GM23338 (cell line): ENCODE measurements at regions not wholly inside any gene's neighbourhood (a gene's known extent, or its start where the extent isn't known, plus 50 kb on each side); places are given as distances from the start of the nearest gene placed in this dataset.

ENCODE experiments used
- ATAC-seq: fragments of 200-7000 bp; cut with Tn5 transposase; 3 replicates; pipeline ENCODE4 v1.9.1; 2020
- DNase-seq: peaks from one replicate; pipeline ENCODE4 v3.0.0-alpha.2; 2015; ENCODE audit warnings: low spot score
- H2AFZ ChIP-seq: fragments of 200-600 bp; sonication (generic); 2 replicates; pipeline ENCODE4 v1.8.0; 2016; ENCODE audit warnings: antibody characterized with exemption, mild to moderate bottlenecking, moderate library complexity
- H3F3A ChIP-seq: fragments of 200-600 bp; sonication (generic); replicated peaks from 2 replicates; pipeline ENCODE4 v1.8.0; 2017; ENCODE audit warnings: antibody characterized with exemption, mixed run types, low read depth
- H3K27ac ChIP-seq: fragments of 200-600 bp; sonication (generic); 2 replicates; pipeline ENCODE4 v1.6.1; 2016; ENCODE audit warnings: low read depth
- H3K27me3 ChIP-seq: fragments of 200-600 bp; sonication (generic); 2 replicates; pipeline ENCODE4 v1.8.0; 2016; ENCODE audit warnings: mild to moderate bottlenecking, mixed run types, moderate library complexity; ENCODE audit not compliant: insufficient read depth
- H3K36me3 ChIP-seq: fragments of 200-600 bp; sonication (generic); 2 replicates; pipeline ENCODE4 v1.8.0; 2016; ENCODE audit warnings: mild to moderate bottlenecking; ENCODE audit not compliant: insufficient read depth
- H3K4me1 ChIP-seq: fragments of 200-600 bp; sonication (generic); 2 replicates; pipeline ENCODE4 v1.8.0; 2016; ENCODE audit warnings: mild to moderate bottlenecking, moderate library complexity; ENCODE audit not compliant: insufficient read depth
- H3K4me2 ChIP-seq: fragments of 200-600 bp; sonication (generic); 2 replicates; pipeline ENCODE4 v1.7.1; 2017; ENCODE audit warnings: mixed run types
- H3K4me3 ChIP-seq: fragments of 200-600 bp; sonication (generic); 2 replicates; pipeline ENCODE4 v1.6.1; 2016; ENCODE audit warnings: mixed run types
- H3K79me2 ChIP-seq: fragments of 200-600 bp; sonication (generic); replicated peaks from 2 replicates; pipeline ENCODE4 v1.8.0; 2017; ENCODE audit warnings: mild to moderate bottlenecking; ENCODE audit not compliant: insufficient read depth
- H3K9me2 ChIP-seq: fragments of 200-600 bp; sonication (generic); 2 replicates; pipeline ENCODE4 v1.8.0; 2017; ENCODE audit not compliant: insufficient read depth
- H4K20me1 ChIP-seq: fragments of 200-600 bp; sonication (generic); replicated peaks from 2 replicates; pipeline ENCODE4 v1.8.0; 2017; ENCODE audit warnings: mild to moderate bottlenecking; ENCODE audit not compliant: insufficient read depth
- H3K27ac Mint-ChIP-seq: 2 replicates; pipeline ENCODE4 v1.8.0; 2020; ENCODE audit warnings: inconsistent platforms, mild to moderate bottlenecking, moderate library complexity, mixed read lengths
- H3K27me3 Mint-ChIP-seq: 3 replicates; pipeline ENCODE4 v1.8.0; 2022; ENCODE audit warnings: low read depth, mild to moderate bottlenecking, moderate library complexity, mixed read lengths, inconsistent platforms; ENCODE audit not compliant: insufficient read depth, poor library complexity
- H3K36me3 Mint-ChIP-seq: 3 replicates; pipeline ENCODE4 v1.8.0; 2021; ENCODE audit warnings: low read depth, mild to moderate bottlenecking, inconsistent platforms, moderate library complexity, mixed read lengths
- H3K4me1 Mint-ChIP-seq: 3 replicates; pipeline ENCODE4 v1.8.0; 2020; ENCODE audit warnings: mild to moderate bottlenecking, inconsistent platforms, mixed read lengths
- H3K4me3 Mint-ChIP-seq: 3 replicates; pipeline ENCODE4 v1.8.0; 2021; ENCODE audit warnings: moderate library complexity, mild to moderate bottlenecking, inconsistent platforms, mixed read lengths
- H3K9me3 Mint-ChIP-seq: 3 replicates; pipeline ENCODE4 v1.8.0; 2020; ENCODE audit warnings: moderate library complexity, mild to moderate bottlenecking, inconsistent platforms, mixed read lengths
- CREB1 ChIP-seq: fragments of 250-450 bp; sonication (Bioruptor Pico); IDR thresholded peaks from 2 replicates; pipeline ENCODE4 v1.5.0; 2020; ENCODE audit warnings: low read depth, mild to moderate bottlenecking, moderate library complexity
- ETS1 ChIP-seq: IDR thresholded peaks from 2 replicates; pipeline ENCODE4 v1.6.1; 2016; ENCODE audit warnings: antibody characterized with exemption
- EZH2 ChIP-seq: fragments of 200-600 bp; sonication (generic); IDR thresholded peaks from one replicate; pipeline ENCODE4 v1.8.0; 2017; ENCODE audit warnings: antibody characterized with exemption, mild to moderate bottlenecking, low read depth; ENCODE audit not compliant: unreplicated experiment
- EZH2phosphoT487 ChIP-seq: fragments of 200-600 bp; sonication (generic); IDR thresholded peaks from one replicate; pipeline ENCODE4 v1.8.1; 2018; ENCODE audit warnings: antibody characterized with exemption; ENCODE audit not compliant: unreplicated experiment
- JUNB ChIP-seq: IDR thresholded peaks from one replicate; pipeline ENCODE4 v1.6.1; 2016; ENCODE audit warnings: antibody characterized with exemption; ENCODE audit not compliant: unreplicated experiment
- NANOG ChIP-seq: IDR thresholded peaks from 2 replicates; pipeline ENCODE4 v1.6.1; 2016; ENCODE audit warnings: antibody characterized with exemption, borderline replicate concordance
- ZNF114 ChIP-seq: fragments of 250-450 bp; sonication (Bioruptor Pico); IDR thresholded peaks from 2 replicates; pipeline ENCODE4 v1.5.0; 2020; ENCODE audit warnings: mild to moderate bottlenecking, moderate library complexity
- ZNF331 ChIP-seq: fragments of 250-450 bp; sonication (Bioruptor Pico); IDR thresholded peaks from 2 replicates; pipeline ENCODE4 v1.5.0; 2020; ENCODE audit warnings: low read depth, mild to moderate bottlenecking, moderate library complexity
- ZNF462 ChIP-seq: fragments of 250-450 bp; sonication (Bioruptor Pico); IDR thresholded peaks from 2 replicates; pipeline ENCODE4 v1.5.0; 2020; ENCODE audit warnings: mild to moderate bottlenecking, moderate library complexity

- TF ChIP-seq ZNF462 (CRISPR knock-in tag) (no peak), JUNB (no peak), ZNF331 (CRISPR knock-in tag) (no peak), CREB1 (CRISPR knock-in tag) (no peak), ZNF114 (CRISPR knock-in tag) (no peak), EZH2phosphoT487 (no peak), NANOG (no peak)
These were observed 1363.6 kb upstream of the CDH2 start (continued) for GRCh38 chr18:29540548-29540947.

- Mint-ChIP-seq H3K36me3 (no peaks in the 10 kb centered on the region), H3K4me1 (no peaks in the 10 kb centered on the region), H3K27ac (no peak overlapping the region), H3K27me3 (no peaks in the 10 kb centered on the region), H3K4me3 (no peak overlapping the region), H3K9me3 (peaks cover 9% of the 10 kb centered on the region; the same call in 2 of the 3 replicates)
- H3K27ac ChIP-seq = no peak overlapping the region
- ATAC-seq = no peak
- no peaks in the 10 kb centered on the region for H4K20me1 ChIP-seq
- no peaks in the 10 kb centered on the region for H3K27me3 ChIP-seq
- no peaks in the 10 kb centered on the region for H3K4me1 ChIP-seq
- H3K4me3 ChIP-seq = no peak overlapping the region
- H3F3A ChIP-seq = no peaks in the 10 kb centered on the region
- H3K79me2 ChIP-seq = no peaks in the 10 kb centered on the region
- no peaks in the 10 kb centered on the region for H3K36me3 ChIP-seq
- DNase-seq = no peak
- H3K9me2 ChIP-seq = no peaks in the 10 kb centered on the region
- H3K4me2 ChIP-seq = no peak overlapping the region
- H2AFZ ChIP-seq = no peak overlapping the region
- no peak for TF ChIP-seq JUNB
- no peak for TF ChIP-seq EZH2
- TF ChIP-seq EZH2phosphoT487 = no peak
- no peak for TF ChIP-seq ETS1
- TF ChIP-seq ZNF462 (CRISPR knock-in tag) = no peak
These were observed 1354.8 kb upstream of the CDH2 start for GRCh38 chr18:29531746-29532145.
